ENCODE measurements at regions not wholly inside any gene's neighbourhood (a gene's known extent, or its start where the extent isn't known, plus 50 kb on each side); places are given as distances from the start of the nearest gene placed in this dataset.
A peak's percentile ranks its signal among the peaks of the same experiment; 100 is the strongest.

DNA sequence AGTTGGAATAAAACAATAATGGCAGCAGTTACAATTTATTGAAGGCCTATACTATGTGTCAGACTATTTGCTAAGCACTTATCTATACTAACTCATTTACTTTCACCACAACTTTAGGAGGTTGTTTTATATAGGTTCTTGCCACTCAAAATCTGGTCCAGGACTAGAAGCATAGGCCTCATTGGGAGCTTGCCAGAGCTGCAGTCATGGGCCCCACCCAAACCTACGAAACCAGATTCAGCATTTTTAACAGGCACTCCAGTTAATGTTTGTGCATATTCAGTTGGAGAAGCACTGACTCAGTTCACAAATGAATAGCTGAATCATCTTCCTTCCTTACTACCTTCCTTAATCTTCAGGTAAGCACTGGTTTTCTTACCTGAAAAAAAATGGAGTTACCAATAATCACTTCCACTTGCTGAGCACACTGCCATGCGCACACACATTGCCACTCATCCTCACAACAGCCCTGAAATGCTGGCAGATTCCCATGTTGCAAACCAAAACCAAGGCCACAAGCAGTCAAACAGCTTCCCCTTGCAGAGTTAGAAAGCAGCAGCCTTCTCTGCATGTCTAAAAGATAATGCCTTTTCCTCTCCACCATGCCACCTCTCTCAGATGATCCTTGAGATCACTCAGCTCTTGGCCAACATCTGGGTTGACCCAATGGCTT is 122.4 kb downstream of the SLC16A9 start:
- no peak for TF ChIP-seq POLR2A (IDR thresholded peaks at IDR 0.05; ENCODE audit: extremely low read depth, insufficient read length)
- TF ChIP-seq, protein P1, sequence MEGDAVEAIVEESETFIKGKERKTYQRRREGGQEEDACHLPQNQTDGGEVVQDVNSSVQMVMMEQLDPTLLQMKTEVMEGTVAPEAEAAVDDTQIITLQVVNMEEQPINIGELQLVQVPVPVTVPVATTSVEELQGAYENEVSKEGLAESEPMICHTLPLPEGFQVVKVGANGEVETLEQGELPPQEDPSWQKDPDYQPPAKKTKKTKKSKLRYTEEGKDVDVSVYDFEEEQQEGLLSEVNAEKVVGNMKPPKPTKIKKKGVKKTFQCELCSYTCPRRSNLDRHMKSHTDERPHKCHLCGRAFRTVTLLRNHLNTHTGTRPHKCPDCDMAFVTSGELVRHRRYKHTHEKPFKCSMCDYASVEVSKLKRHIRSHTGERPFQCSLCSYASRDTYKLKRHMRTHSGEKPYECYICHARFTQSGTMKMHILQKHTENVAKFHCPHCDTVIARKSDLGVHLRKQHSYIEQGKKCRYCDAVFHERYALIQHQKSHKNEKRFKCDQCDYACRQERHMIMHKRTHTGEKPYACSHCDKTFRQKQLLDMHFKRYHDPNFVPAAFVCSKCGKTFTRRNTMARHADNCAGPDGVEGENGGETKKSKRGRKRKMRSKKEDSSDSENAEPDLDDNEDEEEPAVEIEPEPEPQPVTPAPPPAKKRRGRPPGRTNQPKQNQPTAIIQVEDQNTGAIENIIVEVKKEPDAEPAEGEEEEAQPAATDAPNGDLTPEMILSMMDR (IDR thresholded peaks at IDR 0.05; ENCODE audit: low read depth, low read length) = no peak
- TF ChIP-seq MYC (IDR thresholded peaks at IDR 0.05; ENCODE audit: low read depth, low read length) = no peak
- TF ChIP-seq, protein P2, sequence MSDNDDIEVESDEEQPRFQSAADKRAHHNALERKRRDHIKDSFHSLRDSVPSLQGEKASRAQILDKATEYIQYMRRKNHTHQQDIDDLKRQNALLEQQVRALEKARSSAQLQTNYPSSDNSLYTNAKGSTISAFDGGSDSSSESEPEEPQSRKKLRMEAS (IDR thresholded peaks at IDR 0.05; ENCODE audit: low read depth, low read length) = no peak
- H3K4me3 ChIP-seq (ENCODE audit: low read depth, low read length) = no peak overlapping the region
- no peak for DNase-seq (ENCODE audit: low read depth)

DNA sequence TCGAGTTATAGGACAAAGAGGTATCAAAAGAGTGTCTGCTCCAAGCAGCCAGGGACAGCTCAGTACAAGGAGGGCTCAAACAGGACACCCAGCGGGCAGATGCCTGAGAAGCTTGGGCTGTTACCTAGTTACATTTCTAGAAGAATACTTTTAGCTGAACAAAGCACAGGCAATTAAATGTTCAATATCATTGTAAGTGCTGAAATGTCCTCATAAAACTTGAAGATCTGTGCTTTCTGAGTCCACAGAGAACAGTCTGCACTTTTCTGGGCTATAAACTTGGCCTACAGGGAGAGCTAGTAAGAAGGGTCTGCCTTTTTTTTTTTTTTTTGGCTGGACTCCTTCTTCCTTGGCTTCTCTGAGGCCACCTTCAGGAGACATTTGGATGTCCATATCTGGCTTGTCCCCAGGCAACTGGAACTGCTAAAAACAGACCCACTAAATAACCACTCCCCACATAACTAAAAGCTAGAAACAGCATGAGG is 123.2 kb downstream of the SLC16A9 start:
- DNase-seq (ENCODE audit: low read depth) = no peak
- no peak for TF ChIP-seq MYC (IDR thresholded peaks at IDR 0.05; ENCODE audit: low read depth, low read length)
- TF ChIP-seq POLR2A (IDR thresholded peaks at IDR 0.05; ENCODE audit: extremely low read depth, insufficient read length) = no peak
- TF ChIP-seq, protein P2 (IDR thresholded peaks at IDR 0.05; ENCODE audit: low read depth, low read length) = no peak
- TF ChIP-seq, protein P1 (IDR thresholded peaks at IDR 0.05; ENCODE audit: low read depth, low read length) = no peak
- H3K4me3 ChIP-seq (ENCODE audit: low read depth, low read length) = no peak overlapping the region

DNA sequence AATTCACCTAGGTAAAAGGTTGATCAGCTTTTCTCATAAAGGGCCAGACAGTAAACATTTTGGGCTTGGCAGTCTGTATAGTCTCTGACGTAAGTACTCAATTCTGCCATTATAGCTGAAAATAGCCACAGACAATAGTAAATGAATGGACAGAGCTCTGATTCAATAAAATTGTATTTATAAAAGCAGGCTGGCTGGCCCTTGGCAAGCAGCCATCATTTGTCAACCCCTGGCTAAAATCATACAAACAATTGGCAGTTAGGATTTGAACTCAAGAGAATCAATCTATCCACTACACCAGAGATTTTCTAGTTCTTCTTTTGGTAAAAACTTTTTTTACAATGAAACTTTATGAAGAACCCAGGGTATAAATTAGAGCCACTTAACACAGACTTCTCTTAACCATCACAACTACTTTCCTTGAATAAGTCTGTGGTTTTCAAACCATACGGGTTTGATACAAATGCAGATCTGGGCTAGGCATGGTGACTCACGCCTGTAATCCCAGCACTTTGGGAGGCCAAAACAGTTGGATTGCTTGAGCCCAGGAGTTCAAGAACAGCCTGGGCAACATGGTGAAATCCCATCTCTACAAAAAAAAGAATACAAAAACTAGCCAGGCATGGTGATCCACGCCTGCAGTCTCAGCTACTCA is 124.5 kb downstream of the SLC16A9 start:
- no peak for DNase-seq (ENCODE audit: low read depth)
- H3K4me3 ChIP-seq (ENCODE audit: low read depth, low read length) = no peak overlapping the region
- no peak for TF ChIP-seq MYC (IDR thresholded peaks at IDR 0.05; ENCODE audit: low read depth, low read length)
- TF ChIP-seq POLR2A (IDR thresholded peaks at IDR 0.05; ENCODE audit: extremely low read depth, insufficient read length) = no peak
- TF ChIP-seq, protein P2 (IDR thresholded peaks at IDR 0.05; ENCODE audit: low read depth, low read length) = no peak
- TF ChIP-seq, protein P1 (IDR thresholded peaks at IDR 0.05; ENCODE audit: low read depth, low read length) = no peak

DNA sequence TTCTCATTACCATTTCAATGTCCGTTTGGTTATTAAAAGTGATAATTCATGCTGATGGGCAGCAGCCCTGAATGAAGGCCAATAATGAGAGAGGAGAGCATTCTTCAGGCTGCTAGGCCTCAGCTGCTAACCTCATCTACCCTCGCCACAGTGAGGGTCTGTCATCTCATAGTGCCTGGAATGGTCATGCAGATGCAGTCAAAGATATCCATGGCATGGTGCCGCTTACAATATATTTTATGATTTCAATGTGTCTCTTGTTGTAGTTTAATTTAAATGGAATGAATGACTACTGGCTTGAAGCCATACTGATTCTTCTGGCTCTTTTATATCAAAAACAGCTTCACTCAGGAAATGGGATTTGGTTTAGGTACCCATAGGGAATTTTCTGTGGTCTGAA is 126.9 kb downstream of the SLC16A9 start:
- no peak for TF ChIP-seq MYC (IDR thresholded peaks at IDR 0.05; ENCODE audit: low read depth, low read length)
- DNase-seq (ENCODE audit: low read depth) = no peak
- H3K4me3 ChIP-seq (ENCODE audit: low read depth, low read length) = no peak overlapping the region

DNA sequence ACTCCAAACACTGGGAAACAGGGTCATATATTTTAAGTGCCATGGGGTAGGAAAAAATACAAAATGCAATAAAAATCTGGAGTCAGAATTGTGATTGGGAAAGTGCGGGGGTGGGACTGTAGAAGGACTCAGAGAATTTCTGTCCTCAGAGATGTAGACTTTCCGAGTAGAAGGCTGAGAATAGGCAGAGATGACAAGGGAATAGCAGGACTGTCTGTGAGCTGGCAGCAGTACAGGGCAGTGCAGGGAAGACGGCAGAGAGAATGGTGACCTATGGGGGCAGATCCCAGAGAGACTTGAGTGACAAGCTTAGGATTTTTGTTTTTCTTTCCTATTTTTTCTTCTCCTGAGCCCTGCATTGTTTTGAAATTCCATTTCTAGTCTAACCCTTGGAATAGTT is 127.6 kb downstream of the SLC16A9 start:
- TF ChIP-seq POLR2A (IDR thresholded peaks at IDR 0.05; ENCODE audit: extremely low read depth, insufficient read length) (no peak), MYC (IDR thresholded peaks at IDR 0.05; ENCODE audit: low read depth, low read length) (no peak)
- TF ChIP-seq, protein P2 (IDR thresholded peaks at IDR 0.05; ENCODE audit: low read depth, low read length) = no peak
- TF ChIP-seq, protein P1 (IDR thresholded peaks at IDR 0.05; ENCODE audit: low read depth, low read length) = no peak
- H3K4me3 ChIP-seq (ENCODE audit: low read depth, low read length) = no peak overlapping the region
- DNase-seq (ENCODE audit: low read depth) = no peak

DNA sequence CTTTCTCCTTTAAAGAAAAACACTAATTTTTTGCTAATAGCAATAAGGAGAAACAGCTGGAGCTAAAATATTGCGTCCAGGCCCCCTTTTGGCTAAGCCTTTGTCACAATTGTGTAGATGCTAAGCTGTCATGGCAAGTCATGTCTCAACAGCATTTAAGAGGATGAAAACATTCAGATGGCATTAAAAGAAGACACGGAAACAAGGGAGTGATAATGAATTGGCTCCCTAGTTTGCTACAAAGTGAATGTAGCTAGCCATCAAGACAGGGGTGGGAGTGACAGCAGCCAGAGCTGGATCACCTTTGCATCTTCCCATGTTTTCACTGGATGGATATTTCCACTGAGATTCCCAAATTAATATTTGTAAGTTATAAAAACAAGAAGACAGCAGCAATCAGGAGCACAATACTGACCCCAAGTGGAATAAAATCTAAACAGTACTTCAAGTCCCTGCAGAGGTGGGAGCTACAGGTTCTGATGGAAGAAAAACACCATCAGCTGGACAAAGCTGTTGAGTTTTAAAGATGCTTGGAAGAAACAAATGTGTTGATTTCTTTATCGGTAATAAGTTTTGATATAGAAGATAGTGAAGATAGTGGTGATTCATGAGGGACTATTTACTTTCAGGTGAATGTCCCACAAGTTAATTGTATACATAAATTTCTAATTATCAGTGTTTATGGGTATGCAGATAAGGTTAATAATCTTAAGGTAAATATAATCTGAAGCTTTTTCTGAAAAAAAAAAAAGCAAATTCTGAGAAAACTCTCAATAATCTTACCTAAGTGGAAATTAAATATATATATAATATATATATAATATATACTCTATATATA is 129.4 kb downstream of the SLC16A9 start:
- peak; percentile 18 for DNase-seq (ENCODE audit: low read depth)
- TF ChIP-seq, protein P1 (IDR thresholded peaks at IDR 0.05; ENCODE audit: low read depth, low read length) = peak; percentile 26
- no peak for TF ChIP-seq POLR2A (IDR thresholded peaks at IDR 0.05; ENCODE audit: extremely low read depth, insufficient read length)
- no peak overlapping the region for H3K4me3 ChIP-seq (ENCODE audit: low read depth, low read length)

All from NB4 (cell line).